ENCODE measurements at regions not wholly inside any gene's neighbourhood (a gene's known extent, or its start where the extent isn't known, plus 50 kb on each side); places are given as distances from the start of the nearest gene placed in this dataset.

GRCh38 chr13:84654654-84655275, 772.5 kb upstream of the SLITRK1 start (continued):
- no peak for TF ChIP-seq ZNF274 (IDR thresholded peaks at IDR 0.05; ENCODE audit: low read depth, low read length)
- TF ChIP-seq EGR1 (IDR thresholded peaks at IDR 0.05; ENCODE audit: low read depth): no peak
- no peak for TF ChIP-seq FOSL1 (IDR thresholded peaks at IDR 0.05; ENCODE audit: low read depth)
- no peak for TF ChIP-seq CBX3 (IDR thresholded peaks at IDR 0.05; ENCODE audit: low read depth)

GRCh38 chr13:84653915-84654534, 771.8 kb upstream of the SLITRK1 start:
- Histone ChIP-seq H3K4me3 (replicated peaks in 1 of 2; ENCODE audit: low read depth in 1 of 2, low read length in 2 of 2) (no peak overlapping the region), H3K4me2 (ENCODE audit: low read length) (no peak overlapping the region), H2AFZ (ENCODE audit: low read depth, low read length, poor library complexity, severe bottlenecking) (no peak overlapping the region), H3K9me3 (ENCODE audit: control insufficient read depth in 1 of 2, insufficient read depth in 1 of 2, low read depth in 1 of 2, low read length in 2 of 2) (peaks cover 0 to 3% of the 10 kb centered on the region in 2 experiments; a peak in 1 of 4 replicates), H3K9ac (ENCODE audit: low read length) (no peak overlapping the region), H3K27ac (ENCODE audit: low read depth, low read length) (no peak overlapping the region), H4K20me1 (ENCODE audit: insufficient read depth) (no peaks in the 10 kb centered on the region), H3K36me3 (ENCODE audit: control insufficient read depth in 1 of 2, insufficient read depth in 2 of 2, low read length in 2 of 2) (no peaks in the 10 kb centered on the region), H3K79me2 (ENCODE audit: insufficient read depth, low read length) (no peaks in the 10 kb centered on the region), H3K4me1 (ENCODE audit: control insufficient read depth in 1 of 2, insufficient read depth in 2 of 2, low read length in 2 of 2) (peaks cover 0 to 6% of the 10 kb centered on the region in 2 experiments; a peak in 1 of 4 replicates), H3K9me2 (ENCODE audit: insufficient read depth) (no peaks in the 10 kb centered on the region), H3K27me3 (ENCODE audit: insufficient read depth, low read length) (no peaks in the 10 kb centered on the region)
- intact Hi-C loops (cut with micrococcal nuclease): no loop called here
- no peak for DNase-seq (ENCODE audit: low read depth, low spot score)
- ChIA-PET POLR2A (no interaction called here), CTCF (no interaction called here), RAD21 (ENCODE audit: low non-redundant PET in 1 of 2, low total read pairs in 2 of 2, uncharacterized antibody in 2 of 2, unreplicated experiment in 2 of 2) (no interaction called here)
- ATAC-seq: no peak
- no TSS peak for BruUV-seq (replicated peaks)
- no peak for TF ChIP-seq YY1 (IDR thresholded peaks at IDR 0.05; ENCODE audit: extremely low read depth, insufficient replicate concordance, low read depth, low read length)
- no peak for TF ChIP-seq SIN3A (IDR thresholded peaks at IDR 0.05; ENCODE audit: low read depth)
- no peak for TF ChIP-seq TCF7L2 (IDR thresholded peaks at IDR 0.05; ENCODE audit: borderline replicate concordance, extremely low read depth, insufficient read depth, insufficient read length)
- TF ChIP-seq CEBPB (IDR thresholded peaks at IDR 0.05; ENCODE audit: low read depth): no peak
- TF ChIP-seq REST (IDR thresholded peaks at IDR 0.05; ENCODE audit: low read depth): no peak
- TF ChIP-seq ZFX (IDR thresholded peaks at IDR 0.05): no peak
- no peak for TF ChIP-seq POLR2A (IDR thresholded peaks at IDR 0.05; ENCODE audit: borderline replicate concordance, extremely low read depth, insufficient read depth, insufficient read length)
- TF ChIP-seq FOSL1 (IDR thresholded peaks at IDR 0.05; ENCODE audit: low read depth): no peak

Measured in HCT116 (cell line).